Jurkat, Clone E6-1 (cell line): ENCODE measurements at regions not wholly inside any gene's neighbourhood (a gene's known extent, or its start where the extent isn't known, plus 50 kb on each side); places are given as distances from the start of the nearest gene placed in this dataset.
A peak's percentile ranks its signal among the peaks of the same experiment; 100 is the strongest.

Experiments
- DNase-seq: peaks from one replicate; pipeline ENCODE4 v3.0.0-alpha.2; 2011; ENCODE audit warnings: low read depth, low spot score
- H3K4me3 ChIP-seq: 2 replicates; pipeline ENCODE4 v1.5.1; 2011; ENCODE audit warnings: mild to moderate bottlenecking, low read length, control low read depth, moderate library complexity

DNA sequence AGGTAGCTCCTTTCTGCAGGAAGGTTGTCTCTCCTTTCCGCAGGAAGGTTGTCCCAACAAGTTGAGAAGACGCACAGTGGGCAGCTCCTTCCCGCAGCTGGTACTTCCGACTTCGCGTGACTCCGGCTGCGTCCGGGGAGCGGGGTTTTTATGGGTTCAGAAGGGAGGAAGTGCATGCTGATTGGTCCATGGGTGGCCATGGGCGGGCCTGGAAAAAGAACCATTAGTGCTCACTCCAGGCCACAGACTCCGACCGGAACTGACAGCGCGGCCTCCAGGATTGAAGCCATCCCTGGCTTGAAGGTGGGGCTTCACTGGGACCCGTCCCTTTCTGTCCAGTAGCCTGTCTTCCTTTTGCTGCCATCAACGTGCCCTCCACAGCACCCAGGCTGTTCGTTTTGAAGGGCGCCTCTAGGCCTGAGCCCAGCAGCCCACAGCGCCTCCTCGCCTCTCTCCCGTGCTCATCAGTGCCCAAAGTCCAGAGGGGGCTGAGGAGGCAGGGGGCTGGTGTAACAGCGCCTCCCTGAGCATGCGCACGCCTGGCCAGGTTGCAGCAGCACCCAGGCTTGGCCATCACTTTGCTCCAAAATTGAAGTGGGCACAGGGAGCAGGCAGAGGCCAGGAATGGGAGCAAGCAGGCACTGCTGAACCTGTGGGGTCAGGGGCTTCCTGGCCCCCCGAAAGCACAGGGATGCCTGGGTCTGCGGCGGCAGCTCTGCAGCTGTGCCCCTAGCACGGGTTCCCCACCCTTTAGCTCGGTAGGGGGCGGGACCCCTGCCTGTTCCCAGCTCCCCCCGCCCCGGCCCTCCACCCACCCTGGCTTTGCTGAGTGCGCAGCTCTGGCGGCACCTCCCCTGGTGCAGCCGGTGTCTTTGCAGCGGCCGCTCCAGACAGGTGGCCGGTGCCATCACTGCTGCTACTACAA, 330.6 kb upstream of the MCTP2 start:
- H3K4me3 ChIP-seq: no peak overlapping the region
- no peak for DNase-seq

DNA sequence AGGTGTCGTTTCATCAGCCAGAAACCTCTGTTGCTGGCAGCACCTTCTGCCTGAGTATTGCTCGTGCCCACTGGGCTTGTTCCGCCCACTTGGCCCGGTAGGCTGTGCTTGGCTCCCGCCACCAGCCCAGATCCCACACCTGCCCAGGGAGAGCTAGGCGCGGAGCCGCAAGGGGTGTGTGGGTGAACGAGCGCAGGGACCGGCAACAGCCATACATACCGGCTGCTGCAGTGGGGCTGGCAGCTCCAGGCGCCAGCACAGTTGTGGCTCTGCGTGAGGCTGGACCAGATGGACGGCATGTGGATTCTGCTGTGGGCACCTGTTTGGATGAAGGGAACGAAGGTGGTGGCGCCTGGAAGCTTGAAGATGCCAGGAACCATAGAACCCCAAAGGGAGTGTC, 331.5 kb upstream of the MCTP2 start:
- DNase-seq: no peak

DNA sequence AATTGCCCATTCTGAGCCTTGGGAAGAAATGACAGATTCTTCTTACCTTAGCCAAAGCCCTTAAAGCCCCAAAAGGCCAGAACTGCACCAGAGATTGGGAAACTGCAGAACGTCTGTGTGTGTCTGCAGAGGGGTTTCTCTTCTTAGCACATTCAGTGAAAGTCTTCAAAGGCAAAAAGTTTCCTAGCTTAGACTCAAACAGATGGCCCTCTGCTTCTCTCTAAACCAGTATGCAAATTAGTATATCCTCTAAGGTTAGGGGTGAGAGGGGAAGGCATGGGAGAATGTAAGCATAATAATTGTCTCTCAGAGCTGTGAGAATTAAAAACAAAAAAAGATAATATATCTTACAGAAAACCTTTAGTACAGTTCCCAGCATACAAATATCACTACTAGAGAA, 334.0 kb upstream of the MCTP2 start:
- H3K4me3 ChIP-seq: no peak overlapping the region
- DNase-seq: no peak

More for the DNA sequence above, 331.5 kb upstream of the MCTP2 start:
- H3K4me3 ChIP-seq: no peak overlapping the region

DNA sequence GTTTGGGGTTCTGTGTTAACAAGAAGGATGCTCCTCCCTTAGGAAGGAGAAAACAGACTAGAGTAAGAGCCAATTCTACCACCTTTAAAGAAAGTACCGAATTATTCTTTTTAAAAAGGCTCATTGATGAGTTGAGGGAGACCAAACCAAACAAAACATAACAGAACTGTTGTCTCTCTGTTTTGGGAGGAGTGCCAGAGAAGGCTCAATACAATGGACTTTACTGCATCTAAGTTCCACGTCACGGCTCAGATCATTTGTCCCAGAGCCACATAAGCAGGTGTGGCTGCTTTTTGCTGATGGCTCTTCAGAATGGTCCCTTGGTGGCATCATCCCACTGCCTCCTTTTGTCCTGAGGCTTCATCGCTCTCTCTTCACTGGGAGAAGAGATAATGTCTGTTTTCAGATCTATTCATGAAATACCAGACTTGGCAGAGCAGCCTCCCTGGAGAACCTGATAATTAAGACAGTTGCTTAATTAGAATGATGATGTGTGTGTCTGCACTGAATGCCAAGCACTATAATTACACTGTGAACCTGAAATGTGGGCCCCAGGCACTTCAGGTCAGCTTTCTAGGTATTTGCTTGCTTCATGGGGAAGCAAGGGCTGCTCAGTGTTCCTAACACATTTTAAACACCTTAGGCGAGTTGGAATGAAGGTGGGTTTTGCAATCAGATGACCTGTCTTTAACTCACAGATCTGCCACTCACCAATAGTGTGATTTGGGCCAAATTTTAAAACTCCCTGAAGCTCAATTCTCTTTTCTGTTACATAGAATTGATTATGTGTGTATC, 335.2 kb upstream of the MCTP2 start:
- H3K4me3 ChIP-seq: no peak overlapping the region
- DNase-seq: no peak

DNA sequence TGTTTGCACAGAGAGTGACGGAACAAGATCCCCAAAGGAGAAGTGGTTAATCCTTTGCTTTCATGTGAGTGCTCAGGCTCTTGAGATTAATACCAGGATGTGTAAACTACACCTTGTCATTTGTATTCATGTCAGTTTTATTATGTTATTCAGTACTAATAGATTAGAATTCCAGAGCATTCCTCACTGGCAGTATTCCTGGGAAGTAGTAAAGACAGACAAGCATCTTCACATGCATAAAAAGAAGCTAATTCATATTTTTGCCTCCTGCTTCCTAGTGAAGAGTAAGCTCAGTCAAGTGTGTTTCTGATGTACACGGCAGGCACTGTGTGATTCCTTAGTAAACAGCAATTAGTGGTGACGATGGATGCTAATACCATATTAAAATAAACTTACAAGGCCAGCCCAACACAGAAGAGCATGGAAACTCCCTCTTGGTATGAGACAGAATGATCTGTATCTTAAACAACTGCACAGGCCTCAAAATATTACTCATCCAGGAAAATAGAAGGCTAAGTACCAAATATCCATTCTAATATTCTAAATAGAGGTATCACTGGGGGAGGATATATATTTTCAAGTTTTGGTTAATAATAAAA, 336.8 kb upstream of the MCTP2 start:
- no peak for DNase-seq
- no peak overlapping the region for H3K4me3 ChIP-seq

DNA sequence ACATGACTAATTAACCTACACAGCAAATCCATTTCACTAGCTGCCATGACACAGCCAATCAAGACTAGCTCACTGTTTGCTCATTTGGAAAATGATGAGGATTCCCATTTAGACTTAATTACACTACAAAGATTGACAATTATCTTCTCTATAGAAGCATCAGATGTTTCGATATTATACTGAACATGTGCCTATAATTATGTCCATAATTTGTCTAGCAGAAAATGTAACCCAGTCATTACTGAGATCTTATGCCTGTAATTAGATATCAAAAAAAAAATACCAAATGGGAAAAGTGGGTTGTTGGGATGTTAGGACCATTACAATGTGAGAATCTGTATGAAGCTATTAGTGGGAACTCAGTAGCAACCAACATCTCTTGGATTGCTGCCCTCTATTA, 344.2 kb upstream of the MCTP2 start:
- no peak for DNase-seq
- H3K4me3 ChIP-seq: no peak overlapping the region

DNA sequence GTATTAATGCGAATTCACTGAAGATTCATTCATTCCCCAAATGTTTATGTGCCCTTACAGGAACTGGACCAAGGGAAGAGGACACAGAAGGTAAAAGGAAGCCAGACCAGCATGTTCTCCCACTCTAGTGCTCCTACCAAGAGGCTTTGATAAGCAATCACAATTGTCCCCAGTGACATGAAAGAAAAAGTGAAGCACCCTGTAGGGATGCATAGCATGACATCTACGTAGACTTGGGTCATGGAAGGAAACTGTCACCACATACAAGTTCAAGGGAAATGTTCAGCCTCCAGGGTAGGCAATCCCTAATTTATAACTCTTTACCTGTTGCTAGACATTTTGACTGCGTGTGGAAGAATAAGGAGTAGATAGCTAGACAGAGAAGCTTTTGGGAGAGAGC, 348.6 kb upstream of the MCTP2 start:
- H3K4me3 ChIP-seq: no peak overlapping the region
- DNase-seq: no peak

DNA sequence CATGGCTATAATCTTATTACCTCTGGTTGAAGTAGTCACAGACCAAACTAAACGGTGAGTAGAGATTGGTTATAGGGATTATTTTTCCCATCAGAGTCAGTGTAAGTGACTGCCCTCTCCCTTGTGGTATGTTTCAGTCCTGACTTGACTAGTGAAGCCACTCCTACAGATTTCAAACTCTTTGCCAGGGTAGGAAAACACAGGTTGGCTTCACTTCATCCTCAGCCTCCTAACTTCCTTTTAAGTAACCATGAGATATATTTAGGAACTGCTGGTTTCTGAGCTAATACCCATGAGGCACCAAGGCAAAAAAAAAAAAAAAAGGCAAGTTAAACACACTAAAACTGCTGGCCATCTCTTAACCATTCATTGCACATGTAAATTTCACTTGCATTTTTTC, 349.2 kb upstream of the MCTP2 start:
- no peak overlapping the region for H3K4me3 ChIP-seq
- no peak for DNase-seq

DNA sequence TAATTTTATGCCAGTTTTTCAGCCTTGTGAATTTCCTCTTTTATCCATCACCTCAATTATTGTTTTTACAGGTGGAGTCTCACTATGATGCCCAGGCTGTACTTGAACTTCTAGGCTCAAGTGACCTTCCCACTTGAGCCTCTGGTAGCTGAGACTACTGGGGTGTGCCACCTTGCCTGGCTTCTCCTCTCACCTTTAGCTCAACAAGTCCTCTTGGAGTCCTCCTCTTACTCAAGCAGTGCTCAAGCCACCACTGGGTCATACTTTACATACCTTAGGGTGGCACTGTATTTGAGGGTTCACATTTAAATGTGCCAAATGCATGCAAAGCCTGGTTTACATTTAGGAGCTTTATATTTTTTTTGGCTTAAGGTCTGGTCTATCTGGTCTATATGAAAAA, 350.1 kb upstream of the MCTP2 start:
- H3K4me3 ChIP-seq: no peak overlapping the region
- no peak for DNase-seq

DNA sequence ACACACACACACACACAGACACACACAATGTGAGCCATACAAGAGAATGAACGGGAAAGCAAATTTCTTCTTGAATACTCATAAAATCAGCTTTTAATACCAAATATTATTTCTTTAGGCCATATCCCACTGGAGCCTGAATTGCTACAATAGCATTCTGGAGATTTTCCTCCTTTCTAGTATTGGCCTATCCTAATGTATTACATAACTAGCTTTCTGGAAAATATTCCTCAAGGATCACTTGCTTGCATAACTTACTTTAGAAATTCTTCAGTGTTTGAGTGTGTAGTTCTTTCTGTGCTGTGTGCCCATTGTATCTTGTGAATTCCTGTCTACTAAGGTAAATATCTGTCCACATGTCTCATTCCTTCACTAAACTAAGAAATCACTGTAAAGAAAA, 351.0 kb upstream of the MCTP2 start:
- no peak for DNase-seq
- no peak overlapping the region for H3K4me3 ChIP-seq

DNA sequence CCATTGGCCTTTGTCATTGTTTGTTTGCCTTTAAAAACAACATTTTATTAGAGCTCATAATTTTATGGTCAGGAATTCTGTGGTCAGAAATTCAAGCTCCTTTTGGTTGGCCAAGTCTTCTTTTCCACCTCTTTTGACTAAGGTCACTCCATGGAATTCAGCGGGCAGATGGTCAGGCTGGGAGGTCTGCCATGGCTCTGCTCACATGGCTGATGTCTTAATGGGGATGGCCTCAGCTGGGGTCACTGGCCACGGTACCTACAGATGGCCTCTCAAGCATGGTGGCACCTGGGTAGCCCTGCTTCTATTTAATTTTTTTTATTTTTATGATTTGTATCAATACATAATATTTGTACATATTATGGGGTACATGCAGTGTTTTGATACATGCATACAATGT, 360.8 kb upstream of the MCTP2 start:
- no peak for DNase-seq

DNA sequence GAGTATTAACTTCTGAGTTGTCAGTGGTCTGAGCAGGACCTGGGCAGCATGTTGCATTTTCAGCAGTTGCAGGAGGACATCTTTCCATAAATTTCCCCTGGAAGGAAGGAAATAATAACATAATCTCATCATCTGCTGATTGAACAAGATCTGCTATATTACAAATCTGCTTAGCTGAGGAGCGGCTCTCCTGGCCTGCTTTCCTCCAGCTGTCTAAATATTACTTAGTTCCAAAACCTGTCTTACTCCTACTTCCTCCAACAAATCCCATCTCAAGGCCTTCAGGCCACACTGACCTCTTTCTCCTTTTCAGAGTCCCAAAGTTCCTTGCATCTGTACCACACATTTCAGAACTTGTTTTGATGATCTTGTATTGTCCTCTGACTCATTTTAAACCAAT, 364.4 kb upstream of the MCTP2 start:
- DNase-seq: no peak
- no peak overlapping the region for H3K4me3 ChIP-seq

More for the DNA sequence above, 360.8 kb upstream of the MCTP2 start:
- H3K4me3 ChIP-seq: no peak overlapping the region

DNA sequence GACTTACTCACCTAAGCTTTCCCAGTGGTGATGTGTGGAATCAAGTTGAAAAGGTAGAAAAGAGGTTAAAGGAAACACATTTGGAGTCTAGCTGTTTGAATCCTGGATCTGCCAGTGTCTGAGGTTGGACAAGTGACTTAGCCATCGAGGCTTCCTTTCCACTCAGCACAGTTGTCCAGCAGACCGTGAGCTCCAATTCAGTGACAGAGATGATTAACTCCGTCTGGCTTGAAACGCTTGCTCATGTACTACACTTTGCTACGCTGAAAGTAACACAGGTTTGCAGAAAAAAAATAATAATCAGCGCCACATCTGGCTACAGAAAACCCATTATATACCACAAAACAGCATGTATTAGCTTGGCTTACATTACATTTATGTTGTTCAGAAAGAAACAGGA, 364.9 kb upstream of the MCTP2 start:
- no peak overlapping the region for H3K4me3 ChIP-seq
- no peak for DNase-seq

DNA sequence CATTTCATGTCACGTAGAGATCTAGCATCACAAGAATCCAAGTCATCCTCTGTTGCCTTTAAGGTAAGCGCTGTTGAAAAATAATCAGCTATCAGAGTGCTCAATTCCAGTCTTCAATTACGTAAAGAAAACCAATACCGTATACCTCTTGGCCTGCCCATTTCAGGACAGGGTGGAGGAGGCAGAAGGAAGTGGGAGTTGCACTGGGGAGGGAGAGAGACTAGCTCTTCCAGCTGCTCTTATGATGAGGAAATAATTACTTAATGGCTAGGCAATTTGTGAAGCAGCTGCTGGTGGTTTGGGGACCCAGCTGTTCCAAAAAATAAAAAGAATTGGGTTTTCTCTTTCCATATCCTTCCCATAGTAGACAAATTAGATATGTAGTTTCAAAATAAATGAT, 365.8 kb upstream of the MCTP2 start:
- no peak for DNase-seq
- no peak overlapping the region for H3K4me3 ChIP-seq

DNA sequence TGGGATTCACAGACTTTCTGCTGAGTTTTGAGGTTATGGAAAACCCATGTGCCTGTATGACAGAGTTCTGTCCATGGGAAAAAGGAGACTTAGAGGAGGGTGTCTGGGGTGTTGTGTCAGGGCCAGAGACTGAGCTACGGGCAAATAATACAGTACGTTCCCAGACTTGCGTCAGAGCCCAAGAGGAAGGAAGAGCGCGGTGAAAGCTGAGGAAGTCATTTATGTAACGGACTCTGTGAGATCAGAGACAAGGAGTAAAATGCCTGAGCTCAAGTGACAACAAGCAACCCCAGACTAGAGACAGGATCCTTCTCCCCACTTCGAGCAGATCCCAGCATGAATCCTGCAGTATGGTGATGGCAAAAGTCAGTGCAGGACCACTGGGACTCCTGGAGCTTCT, 368.6 kb upstream of the MCTP2 start:
- H3K4me3 ChIP-seq: peak overlapping the region; percentile 13

DNA sequence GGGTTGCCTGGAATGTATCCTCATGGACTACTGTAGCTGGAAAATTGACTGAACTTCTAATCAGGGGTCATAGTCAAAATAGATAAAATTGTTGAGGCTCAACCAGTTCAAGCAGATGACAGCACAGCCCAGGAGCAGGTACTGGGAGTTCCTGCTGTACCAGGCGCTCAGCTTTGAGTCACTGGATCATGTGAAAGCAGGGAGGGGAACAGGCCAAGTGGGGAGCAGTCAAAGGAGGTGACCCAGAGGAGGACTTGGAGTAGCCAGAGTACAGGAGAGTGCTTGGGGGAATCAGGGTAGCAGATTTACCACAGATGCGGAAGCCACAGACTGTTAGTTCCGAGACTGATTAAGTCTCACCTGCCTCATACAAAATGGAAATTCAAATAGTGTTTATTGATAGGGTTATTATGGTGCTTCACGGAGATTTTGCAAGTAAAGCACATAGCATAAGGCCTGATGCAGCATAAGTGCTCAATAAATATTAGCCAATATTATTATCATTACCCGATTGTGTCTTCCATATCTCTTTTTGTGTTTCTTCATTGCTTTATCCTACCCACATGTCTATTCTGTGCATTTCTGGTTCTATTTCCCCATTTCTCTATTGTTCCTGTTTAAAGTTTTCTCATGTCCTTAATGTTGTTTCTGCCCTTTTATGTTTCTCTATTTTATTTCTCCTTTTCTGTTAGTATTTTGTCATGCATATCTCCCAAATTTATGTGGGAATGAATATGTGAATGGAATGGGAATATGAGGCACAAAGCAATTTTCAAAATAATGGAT, 369.2 kb upstream of the MCTP2 start:
- H3K4me3 ChIP-seq: peak overlapping the region; percentile 13; the same call in 1 of the 2 replicates
- peak; percentile 7 for DNase-seq

More for the DNA sequence above, 368.6 kb upstream of the MCTP2 start:
- peak; percentile 42 for DNase-seq

DNA sequence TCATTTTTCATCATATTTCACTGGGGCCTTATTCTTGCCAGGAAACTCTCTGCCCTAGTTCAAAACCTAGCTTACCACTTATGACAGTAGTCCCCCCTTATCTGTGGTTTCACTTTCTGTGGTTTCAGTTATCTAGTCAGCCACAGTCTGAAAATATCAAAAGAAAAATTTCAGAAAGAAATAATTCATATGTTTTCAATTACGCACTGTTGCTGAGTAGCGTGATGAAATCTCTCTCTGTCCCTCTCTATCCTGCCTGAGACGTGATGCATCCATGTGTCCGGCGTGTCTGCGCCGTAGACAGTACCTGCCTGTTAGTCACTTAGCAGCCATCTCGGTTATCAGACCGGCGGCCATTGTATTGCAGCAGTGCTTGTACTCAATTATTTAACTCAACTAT, 369.9 kb upstream of the MCTP2 start:
- peak; percentile 64 for DNase-seq
- no peak overlapping the region for H3K4me3 ChIP-seq

DNA sequence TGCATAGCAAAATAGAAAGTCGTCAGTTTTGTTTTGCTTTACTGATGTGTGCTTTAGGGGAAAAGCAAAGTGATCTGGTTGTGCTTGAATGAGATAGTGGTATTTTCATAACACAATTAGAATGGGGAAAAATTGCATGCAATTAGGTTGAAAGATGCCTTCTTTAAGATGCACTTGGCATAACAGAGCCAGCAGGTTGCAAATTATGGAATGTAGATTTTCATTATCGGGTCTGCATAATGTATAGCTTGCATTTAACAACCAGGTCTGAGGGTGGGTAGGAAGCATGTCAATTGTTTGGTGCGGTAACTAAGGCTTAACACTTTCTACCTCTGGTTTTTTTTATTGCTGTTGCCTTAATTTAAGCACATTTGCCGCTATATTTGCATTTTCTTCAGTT, 370.7 kb upstream of the MCTP2 start:
- H3K4me3 ChIP-seq: no peak overlapping the region
- DNase-seq: no peak

DNA sequence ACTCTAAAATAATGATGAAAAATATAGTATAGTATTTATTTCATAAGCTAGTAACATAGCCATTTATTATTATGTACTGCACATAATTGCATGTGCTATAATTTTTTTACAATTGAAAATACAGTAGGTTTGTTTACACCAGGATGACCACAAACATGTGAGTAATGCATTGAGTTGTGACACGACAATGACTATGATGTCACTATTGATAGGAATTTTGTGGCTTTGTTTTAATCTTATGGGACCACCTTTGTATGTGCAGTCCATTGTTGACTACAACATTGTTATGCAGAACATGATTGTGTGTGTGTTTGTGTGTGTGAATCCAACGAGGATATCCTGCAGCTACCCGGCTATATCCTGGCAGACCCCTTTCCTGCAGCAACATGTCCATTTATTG, 372.2 kb upstream of the MCTP2 start:
- no peak for DNase-seq
- H3K4me3 ChIP-seq: no peak overlapping the region
